HCT116 (cell line): ENCODE measurements at regions not wholly inside any gene's neighbourhood (a gene's known extent, or its start where the extent isn't known, plus 50 kb on each side); places are given as distances from the start of the nearest gene placed in this dataset.

ENCODE experiments used
- EGR1 ChIP-seq: IDR thresholded peaks from 2 replicates; pipeline ENCODE4 v1.6.1; 2012; ENCODE audit warnings: low read depth
- EZH2 ChIP-seq: fragments of 200-600 bp; sonication (generic); IDR thresholded peaks from 2 replicates; pipeline ENCODE4 v1.6.1; 2017; ENCODE audit warnings: antibody characterized with exemption, mixed run types
- POLR2A ChIP-seq: IDR thresholded peaks from 2 replicates; pipeline ENCODE4 v1.7.0; 2011; ENCODE audit warnings: borderline replicate concordance; ENCODE audit not compliant: insufficient read depth, insufficient read length; ENCODE audit errors: extremely low read depth
- POLR2AphosphoS5 ChIP-seq: IDR thresholded peaks from 2 replicates; pipeline ENCODE4 v1.6.1; 2011; ENCODE audit warnings: mild to moderate bottlenecking, low read depth, low read length, moderate library complexity
- SRF ChIP-seq: IDR thresholded peaks from 2 replicates; pipeline ENCODE4 v1.6.1; 2012; ENCODE audit warnings: low read depth
- ZFX ChIP-seq: fragments of 450-650 bp; IDR thresholded peaks from 2 replicates; pipeline ENCODE4 v1.6.1; 2017
- TF ChIP-seq, protein P1 (sequence below), 3 experiments: fragments of 200-600 bp in 1 of 3; sonication (generic) in 1 of 3; IDR thresholded peaks in 2 of 3; conservative IDR thresholded peaks in 1 of 3; 2 replicates each; pipeline ENCODE4 v1.5.1; 2012 to 2017; ENCODE audit warnings: low read depth in 2 of 3, low read length in 2 of 3, antibody characterized with exemption in 1 of 3, borderline replicate concordance in 1 of 3, control low read depth in 1 of 3, mild to moderate bottlenecking in 1 of 3, mixed read lengths in 1 of 3, mixed run types in 1 of 3, moderate library complexity in 1 of 3; ENCODE audit not compliant: insufficient read depth in 1 of 3

DNA sequence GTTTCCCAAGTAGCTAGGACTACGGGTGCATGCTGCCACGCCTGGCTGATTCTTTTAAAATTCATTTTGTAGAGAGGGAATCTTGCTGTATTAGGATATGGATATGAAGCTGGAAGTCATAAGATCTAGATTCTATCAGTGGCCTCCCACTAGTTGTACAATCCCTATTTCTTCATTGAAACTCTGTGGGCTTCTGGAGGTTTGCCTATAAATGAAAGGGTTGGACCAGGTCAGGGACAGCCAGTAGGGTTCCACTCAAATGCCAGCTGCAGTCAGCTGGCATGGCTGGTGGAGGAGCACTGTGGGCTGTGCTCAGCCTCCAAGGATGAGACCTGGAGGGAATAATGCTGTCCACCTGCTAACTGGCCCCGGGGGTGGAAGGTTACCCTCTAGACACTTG, 110.2 kb upstream of the GJB6 start:
- TF ChIP-seq, protein P1, sequence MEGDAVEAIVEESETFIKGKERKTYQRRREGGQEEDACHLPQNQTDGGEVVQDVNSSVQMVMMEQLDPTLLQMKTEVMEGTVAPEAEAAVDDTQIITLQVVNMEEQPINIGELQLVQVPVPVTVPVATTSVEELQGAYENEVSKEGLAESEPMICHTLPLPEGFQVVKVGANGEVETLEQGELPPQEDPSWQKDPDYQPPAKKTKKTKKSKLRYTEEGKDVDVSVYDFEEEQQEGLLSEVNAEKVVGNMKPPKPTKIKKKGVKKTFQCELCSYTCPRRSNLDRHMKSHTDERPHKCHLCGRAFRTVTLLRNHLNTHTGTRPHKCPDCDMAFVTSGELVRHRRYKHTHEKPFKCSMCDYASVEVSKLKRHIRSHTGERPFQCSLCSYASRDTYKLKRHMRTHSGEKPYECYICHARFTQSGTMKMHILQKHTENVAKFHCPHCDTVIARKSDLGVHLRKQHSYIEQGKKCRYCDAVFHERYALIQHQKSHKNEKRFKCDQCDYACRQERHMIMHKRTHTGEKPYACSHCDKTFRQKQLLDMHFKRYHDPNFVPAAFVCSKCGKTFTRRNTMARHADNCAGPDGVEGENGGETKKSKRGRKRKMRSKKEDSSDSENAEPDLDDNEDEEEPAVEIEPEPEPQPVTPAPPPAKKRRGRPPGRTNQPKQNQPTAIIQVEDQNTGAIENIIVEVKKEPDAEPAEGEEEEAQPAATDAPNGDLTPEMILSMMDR (IDR thresholded peaks at IDR 0.05 in 2 of 3, conservative IDR thresholded peaks at IDR 0.05 in 1 of 3; ENCODE audit: borderline replicate concordance in 1 of 3, insufficient read depth in 1 of 3, low read depth in 2 of 3, low read length in 2 of 3), result no peak
- TF ChIP-seq POLR2A (no peak), EZH2 (no peak), POLR2AphosphoS5 (no peak), SRF (no peak), EGR1 (no peak), ZFX (no peak)
